ENCODE measurements at regions not wholly inside any gene's neighbourhood (a gene's known extent, or its start where the extent isn't known, plus 50 kb on each side); places are given as distances from the start of the nearest gene placed in this dataset.
"Not testable (repeated sequence)": the region's sequence is repeated elsewhere in the genome, so short reads cannot be mapped to it uniquely, and the experiment has no call there.

DNA sequence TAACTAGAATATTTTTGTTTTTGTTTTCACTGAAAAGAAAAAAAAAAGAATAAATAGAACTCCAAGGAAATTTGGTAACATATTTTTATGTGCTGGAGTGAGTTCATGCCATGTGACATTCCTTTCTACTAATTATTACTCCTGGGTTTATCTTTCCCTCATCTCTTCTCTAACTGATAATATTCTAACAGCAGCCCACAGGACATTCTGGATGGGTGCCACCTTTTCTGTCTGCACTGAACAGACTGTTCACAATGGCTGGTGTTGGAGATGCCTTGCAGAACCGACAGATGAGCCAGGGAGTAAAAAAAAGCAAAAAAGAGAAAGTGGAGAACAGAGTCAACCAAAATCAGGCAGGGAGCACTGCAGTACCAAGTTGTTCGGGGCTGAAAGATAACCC is 151.3 kb downstream of the OR4M2 start:
- Histone ChIP-seq H3K27me3 (ENCODE audit: control insufficient read depth, insufficient read depth, low read length) (no peaks in the 10 kb centered on the region), H3K27ac (ENCODE audit: low read depth, low read length) (no peak overlapping the region), H3K36me3 (ENCODE audit: control insufficient read depth, insufficient read depth, low read length) (no peaks in the 10 kb centered on the region), H3K9ac (ENCODE audit: low read depth, low read length) (no peak overlapping the region), H3K4me1 (ENCODE audit: control insufficient read depth, insufficient read depth, low read length) (no peaks in the 10 kb centered on the region), H3K9me3 (ENCODE audit: control insufficient read depth, insufficient read depth, low read length) (peaks cover 82% of the 10 kb centered on the region), H3K4me3 (ENCODE audit: low read depth, low read length) (no peak overlapping the region)

DNA sequence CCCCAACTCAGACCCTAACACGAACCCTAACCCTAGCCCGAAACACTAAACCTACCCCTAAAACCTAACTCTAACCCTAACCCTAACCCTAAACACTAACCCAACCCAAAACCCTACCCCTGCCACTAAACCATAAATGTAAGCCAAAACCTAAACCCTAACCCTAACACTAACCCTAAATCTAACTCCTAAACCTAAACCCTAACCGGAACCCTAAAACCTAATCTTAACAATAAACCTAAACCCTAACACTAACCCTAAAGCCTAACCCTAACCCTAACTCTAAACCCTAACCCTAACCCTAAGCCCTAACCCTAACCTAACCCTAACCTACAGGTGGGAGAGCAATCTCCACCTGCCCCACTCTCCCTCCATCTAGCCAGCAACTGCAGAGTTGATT is 152.3 kb downstream of the OR4M2 start:
- H3K27ac ChIP-seq (ENCODE audit: low read depth, low read length) = no peak overlapping the region
- H3K27me3 ChIP-seq (ENCODE audit: control insufficient read depth, insufficient read depth, low read length) = no peaks in the 10 kb centered on the region
- no peaks in the 10 kb centered on the region for H3K36me3 ChIP-seq (ENCODE audit: control insufficient read depth, insufficient read depth, low read length)
- peaks cover 78% of the 10 kb centered on the region for H3K9me3 ChIP-seq (ENCODE audit: control insufficient read depth, insufficient read depth, low read length)
- H3K4me1 ChIP-seq (ENCODE audit: control insufficient read depth, insufficient read depth, low read length) = no peaks in the 10 kb centered on the region
- no peak overlapping the region for H3K9ac ChIP-seq (ENCODE audit: low read depth, low read length)
- no peak overlapping the region for H3K4me3 ChIP-seq (ENCODE audit: low read depth, low read length)

DNA sequence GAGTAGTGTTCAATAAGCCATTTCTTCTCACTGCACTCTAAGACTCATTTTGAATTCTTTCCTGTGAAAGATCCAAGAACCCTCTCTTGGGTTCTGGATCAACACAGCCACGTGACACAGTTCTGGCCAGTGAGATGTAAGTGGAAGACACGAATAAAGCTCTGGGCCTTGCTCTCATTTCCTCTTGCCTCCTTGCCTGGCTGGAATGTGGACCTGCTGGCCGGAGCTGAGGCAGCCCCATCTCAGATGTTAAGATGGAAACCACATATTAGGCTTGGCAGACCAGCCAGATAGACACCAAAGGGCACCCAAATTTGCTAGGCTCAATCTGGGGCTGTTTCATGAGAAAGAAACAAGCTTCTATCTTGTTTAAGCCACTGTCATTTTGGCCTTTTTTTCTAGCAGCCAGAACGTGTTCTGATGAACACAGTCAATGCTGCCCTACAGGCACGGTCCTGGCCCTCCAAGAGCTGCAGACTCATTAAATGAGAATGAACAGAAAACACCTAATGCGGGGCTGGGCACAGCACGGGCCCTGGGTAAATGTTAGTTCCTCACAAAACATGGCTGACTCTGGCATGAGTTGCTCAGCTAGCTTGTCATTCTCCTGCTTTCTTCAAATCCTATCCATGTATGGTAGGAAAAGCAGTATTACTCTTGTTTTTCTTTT is 155.1 kb downstream of the OR4M2 start:
- H3K9ac ChIP-seq (ENCODE audit: low read depth, low read length); H3K4me1 ChIP-seq (ENCODE audit: control insufficient read depth, insufficient read depth, low read length); H3K36me3 ChIP-seq (ENCODE audit: control insufficient read depth, insufficient read depth, low read length); H3K27me3 ChIP-seq (ENCODE audit: control insufficient read depth, insufficient read depth, low read length); H3K4me3 ChIP-seq (ENCODE audit: low read depth, low read length); H3K27ac ChIP-seq (ENCODE audit: low read depth, low read length): not testable (repeated sequence)
- peaks cover 74% of the 10 kb centered on the region for H3K9me3 ChIP-seq (ENCODE audit: control insufficient read depth, insufficient read depth, low read length)

DNA sequence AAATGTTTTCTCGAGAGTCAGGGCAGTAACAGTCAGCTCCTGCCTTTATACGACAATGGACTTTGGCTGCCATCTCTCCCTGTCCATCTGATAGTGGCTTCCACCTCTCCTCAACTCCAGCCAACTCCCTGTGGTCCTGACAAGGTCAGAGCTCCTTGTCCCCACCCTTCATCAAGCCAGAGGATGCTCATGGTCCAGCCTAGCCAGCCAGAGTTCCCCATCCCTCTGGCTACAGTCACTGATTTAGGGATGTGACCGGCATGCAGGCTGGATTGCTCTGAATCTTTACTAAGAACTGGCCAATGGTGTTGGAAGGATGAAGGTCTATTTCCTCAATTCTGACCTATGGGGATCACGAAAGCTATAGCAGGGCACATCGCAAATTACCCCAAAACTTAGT is 156.1 kb downstream of the OR4M2 start:
- H3K4me3 ChIP-seq (ENCODE audit: low read depth, low read length) = no peak overlapping the region
- no peak overlapping the region for H3K27ac ChIP-seq (ENCODE audit: low read depth, low read length)
- H3K27me3 ChIP-seq (ENCODE audit: control insufficient read depth, insufficient read depth, low read length) = no peaks in the 10 kb centered on the region
- no peaks in the 10 kb centered on the region for H3K4me1 ChIP-seq (ENCODE audit: control insufficient read depth, insufficient read depth, low read length)
- no peak overlapping the region for H3K9ac ChIP-seq (ENCODE audit: low read depth, low read length)
- peaks cover 74% of the 10 kb centered on the region for H3K9me3 ChIP-seq (ENCODE audit: control insufficient read depth, insufficient read depth, low read length)
- no peaks in the 10 kb centered on the region for H3K36me3 ChIP-seq (ENCODE audit: control insufficient read depth, insufficient read depth, low read length)

DNA sequence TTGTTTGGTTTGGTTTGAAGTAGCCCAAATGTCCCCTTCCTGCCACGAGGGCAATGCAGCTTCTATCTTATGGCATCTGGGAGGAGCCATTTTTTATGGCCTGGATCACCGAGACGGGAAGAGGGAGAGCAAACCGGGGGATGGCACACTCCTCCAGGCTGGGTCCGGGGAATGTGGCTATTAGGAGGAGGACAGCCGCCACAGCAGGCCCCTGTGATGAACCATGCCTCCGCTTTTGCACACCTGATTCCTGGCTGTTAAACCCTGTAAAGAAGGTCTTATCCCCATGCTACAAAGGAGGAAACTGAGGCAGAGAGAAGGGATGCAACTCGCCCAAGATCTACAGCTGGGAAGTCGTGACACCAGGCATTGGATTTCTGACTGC is 157.6 kb downstream of the OR4M2 start:
- Histone ChIP-seq H3K4me3 (ENCODE audit: low read depth, low read length) (no peak overlapping the region), H3K9ac (ENCODE audit: low read depth, low read length) (no peak overlapping the region), H3K4me1 (ENCODE audit: control insufficient read depth, insufficient read depth, low read length) (no peaks in the 10 kb centered on the region), H3K27ac (ENCODE audit: low read depth, low read length) (no peak overlapping the region), H3K27me3 (ENCODE audit: control insufficient read depth, insufficient read depth, low read length) (no peaks in the 10 kb centered on the region), H3K9me3 (ENCODE audit: control insufficient read depth, insufficient read depth, low read length) (peaks cover 69% of the 10 kb centered on the region), H3K36me3 (ENCODE audit: control insufficient read depth, insufficient read depth, low read length) (no peaks in the 10 kb centered on the region)

DNA sequence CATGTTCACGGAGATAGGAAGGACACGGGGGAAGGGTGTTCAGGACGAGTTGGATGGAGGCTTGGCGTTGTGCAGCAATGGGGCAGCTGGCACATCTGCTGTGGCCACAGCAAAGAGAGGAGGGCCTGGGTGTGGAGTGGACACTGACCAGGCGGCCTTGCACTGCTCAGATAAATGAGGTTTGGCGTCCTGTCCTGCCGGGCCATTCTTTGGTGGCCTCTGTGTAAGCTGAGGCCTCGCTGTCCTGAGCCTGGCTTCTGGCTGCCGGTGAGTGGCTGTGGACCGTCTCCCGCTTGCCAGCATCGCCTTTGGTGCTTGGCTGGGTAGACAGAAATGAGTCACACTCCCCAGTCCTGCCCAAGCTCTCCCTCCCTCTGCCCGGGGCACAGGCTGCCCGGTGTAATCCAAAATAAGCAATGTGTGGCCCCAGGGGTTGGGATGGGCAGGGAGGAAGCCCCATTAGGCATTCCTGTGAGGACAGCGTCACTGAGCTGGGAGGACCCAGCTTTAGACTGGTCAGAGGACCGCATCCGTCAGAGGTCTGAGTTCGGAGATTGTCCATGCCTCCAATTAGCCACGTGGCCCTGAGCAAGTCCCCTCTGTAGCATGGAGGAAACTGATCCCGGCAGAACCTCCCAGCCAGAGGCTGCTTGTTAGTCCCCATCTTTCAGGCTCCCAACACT is 158.1 kb downstream of the OR4M2 start:
- H3K4me1 ChIP-seq (ENCODE audit: control insufficient read depth, insufficient read depth, low read length); H3K4me3 ChIP-seq (ENCODE audit: low read depth, low read length); H3K27me3 ChIP-seq (ENCODE audit: control insufficient read depth, insufficient read depth, low read length); H3K9ac ChIP-seq (ENCODE audit: low read depth, low read length); H3K27ac ChIP-seq (ENCODE audit: low read depth, low read length); H3K36me3 ChIP-seq (ENCODE audit: control insufficient read depth, insufficient read depth, low read length): not testable (repeated sequence)
- peaks cover 69% of the 10 kb centered on the region for H3K9me3 ChIP-seq (ENCODE audit: control insufficient read depth, insufficient read depth, low read length)

DNA sequence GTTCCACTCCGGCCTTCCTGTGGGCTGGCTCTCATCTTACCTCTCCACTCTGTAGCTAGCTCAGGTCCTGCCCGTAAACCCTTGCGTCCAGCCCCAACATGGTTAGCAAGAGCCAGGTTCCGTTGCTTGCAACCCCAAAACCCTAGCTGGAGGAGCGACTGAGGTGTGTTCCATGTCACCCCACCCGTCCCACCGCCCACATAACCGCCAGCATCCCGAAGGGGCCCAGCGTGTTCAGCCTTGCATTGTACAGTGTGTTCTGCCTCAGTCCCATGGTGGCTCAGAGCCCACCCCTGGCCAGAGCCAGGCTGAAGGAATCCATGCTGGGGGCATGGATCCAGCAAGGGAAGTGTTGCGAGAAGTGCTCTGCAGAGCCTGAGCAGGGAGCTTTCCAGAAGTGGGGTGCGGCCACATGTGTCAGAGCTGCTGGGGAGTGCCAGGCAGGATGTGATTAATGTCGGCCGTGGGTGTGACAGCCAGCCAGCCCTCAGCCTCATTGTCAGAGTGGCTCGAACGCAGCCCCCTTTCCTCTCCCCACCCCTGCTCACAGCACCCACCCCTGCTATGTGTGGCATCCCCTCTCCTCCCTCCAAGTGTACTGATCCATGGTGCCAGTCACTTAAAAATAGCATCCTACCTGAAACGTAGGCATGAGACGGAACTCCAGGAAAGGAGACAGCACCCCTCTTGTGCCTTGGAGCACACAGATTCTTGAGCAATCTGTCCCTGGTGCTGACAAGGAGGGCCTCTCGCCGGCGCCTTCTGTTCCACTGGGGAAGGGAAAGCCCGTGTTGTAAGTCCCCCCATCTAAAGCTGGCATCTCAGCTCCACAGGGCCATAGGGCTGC is 158.9 kb downstream of the OR4M2 start:
- not testable (repeated sequence) for H3K9ac ChIP-seq (ENCODE audit: low read depth, low read length); H3K4me3 ChIP-seq (ENCODE audit: low read depth, low read length); H3K27me3 ChIP-seq (ENCODE audit: control insufficient read depth, insufficient read depth, low read length); H3K27ac ChIP-seq (ENCODE audit: low read depth, low read length); H3K4me1 ChIP-seq (ENCODE audit: control insufficient read depth, insufficient read depth, low read length); H3K36me3 ChIP-seq (ENCODE audit: control insufficient read depth, insufficient read depth, low read length)
- H3K9me3 ChIP-seq (ENCODE audit: control insufficient read depth, insufficient read depth, low read length) = peaks cover 71% of the 10 kb centered on the region

DNA sequence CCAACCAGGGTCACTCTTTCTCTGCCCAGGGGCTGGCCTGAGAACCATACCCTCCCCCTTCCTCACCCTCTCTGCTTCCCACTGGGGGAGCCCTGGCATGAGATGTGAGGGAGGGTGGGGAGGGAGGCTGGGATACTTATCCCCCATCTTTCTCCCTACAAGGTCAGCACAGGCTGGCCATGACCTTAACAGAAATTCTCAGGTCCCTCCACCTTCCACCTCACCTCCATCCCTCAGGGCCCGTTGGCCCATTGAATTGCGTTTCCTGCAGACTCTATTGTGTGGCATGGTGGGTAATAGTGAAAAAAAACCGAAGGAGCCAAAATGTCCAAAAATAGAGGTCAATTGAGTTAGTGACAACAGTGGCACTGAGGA is 159.5 kb downstream of the OR4M2 start:
- H3K27me3 ChIP-seq (ENCODE audit: control insufficient read depth, insufficient read depth, low read length) = no peaks in the 10 kb centered on the region
- no peaks in the 10 kb centered on the region for H3K4me1 ChIP-seq (ENCODE audit: control insufficient read depth, insufficient read depth, low read length)
- no peak overlapping the region for H3K27ac ChIP-seq (ENCODE audit: low read depth, low read length)
- no peak overlapping the region for H3K9ac ChIP-seq (ENCODE audit: low read depth, low read length)
- no peaks in the 10 kb centered on the region for H3K36me3 ChIP-seq (ENCODE audit: control insufficient read depth, insufficient read depth, low read length)
- H3K9me3 ChIP-seq (ENCODE audit: control insufficient read depth, insufficient read depth, low read length) = peaks cover 73% of the 10 kb centered on the region
- no peak overlapping the region for H3K4me3 ChIP-seq (ENCODE audit: low read depth, low read length)

DNA sequence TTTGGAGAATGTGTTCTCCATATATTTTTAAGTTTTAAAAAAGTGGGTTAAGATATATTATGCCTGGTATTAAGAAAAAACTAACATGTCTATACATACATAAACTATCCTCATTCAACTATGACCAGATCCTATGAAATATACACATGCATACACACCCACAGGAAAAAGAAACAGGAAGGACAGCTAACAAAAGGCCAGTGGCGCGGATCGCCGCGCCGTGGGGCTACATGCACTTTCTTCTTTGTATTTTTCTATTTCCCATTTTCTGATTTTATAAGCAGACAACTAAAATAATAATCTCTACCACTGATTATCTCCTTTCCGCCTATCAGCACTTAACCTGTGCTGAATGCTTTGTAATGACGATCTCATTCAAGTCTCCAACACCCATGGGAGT is 160.1 kb downstream of the OR4M2 start:
- no peak overlapping the region for H3K4me3 ChIP-seq (ENCODE audit: low read depth, low read length)
- no peaks in the 10 kb centered on the region for H3K4me1 ChIP-seq (ENCODE audit: control insufficient read depth, insufficient read depth, low read length)
- no peaks in the 10 kb centered on the region for H3K27me3 ChIP-seq (ENCODE audit: control insufficient read depth, insufficient read depth, low read length)
- H3K27ac ChIP-seq (ENCODE audit: low read depth, low read length) = no peak overlapping the region
- H3K9ac ChIP-seq (ENCODE audit: low read depth, low read length) = no peak overlapping the region
- peaks cover 67% of the 10 kb centered on the region for H3K9me3 ChIP-seq (ENCODE audit: control insufficient read depth, insufficient read depth, low read length)
- H3K36me3 ChIP-seq (ENCODE audit: control insufficient read depth, insufficient read depth, low read length) = no peaks in the 10 kb centered on the region

DNA sequence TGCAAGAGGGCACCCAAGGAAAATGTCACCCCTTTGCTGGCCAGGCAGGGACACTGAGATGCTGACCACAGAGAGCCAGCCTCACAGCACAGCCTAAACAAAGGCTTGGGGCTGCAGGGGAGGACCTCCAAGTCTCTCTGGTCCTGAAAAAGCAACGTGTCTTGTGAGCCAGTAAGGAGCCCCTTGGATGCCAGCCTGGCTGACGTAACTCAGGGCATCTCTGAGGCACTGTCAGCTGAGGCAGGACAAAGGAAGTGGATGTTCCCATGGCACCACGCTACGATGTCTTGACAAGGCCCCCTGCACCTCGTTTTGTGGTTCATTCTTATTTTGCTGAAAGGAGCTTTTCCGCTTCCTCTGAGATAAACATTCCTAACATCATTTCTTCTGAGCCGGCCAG is 160.7 kb downstream of the OR4M2 start:
- Histone ChIP-seq H3K27ac (ENCODE audit: low read depth, low read length) (no peak overlapping the region), H3K27me3 (ENCODE audit: control insufficient read depth, insufficient read depth, low read length) (no peaks in the 10 kb centered on the region), H3K9me3 (ENCODE audit: control insufficient read depth, insufficient read depth, low read length) (peaks cover 63% of the 10 kb centered on the region), H3K4me1 (ENCODE audit: control insufficient read depth, insufficient read depth, low read length) (no peaks in the 10 kb centered on the region), H3K4me3 (ENCODE audit: low read depth, low read length) (no peak overlapping the region), H3K36me3 (ENCODE audit: control insufficient read depth, insufficient read depth, low read length) (no peaks in the 10 kb centered on the region), H3K9ac (ENCODE audit: low read depth, low read length) (no peak overlapping the region)

DNA sequence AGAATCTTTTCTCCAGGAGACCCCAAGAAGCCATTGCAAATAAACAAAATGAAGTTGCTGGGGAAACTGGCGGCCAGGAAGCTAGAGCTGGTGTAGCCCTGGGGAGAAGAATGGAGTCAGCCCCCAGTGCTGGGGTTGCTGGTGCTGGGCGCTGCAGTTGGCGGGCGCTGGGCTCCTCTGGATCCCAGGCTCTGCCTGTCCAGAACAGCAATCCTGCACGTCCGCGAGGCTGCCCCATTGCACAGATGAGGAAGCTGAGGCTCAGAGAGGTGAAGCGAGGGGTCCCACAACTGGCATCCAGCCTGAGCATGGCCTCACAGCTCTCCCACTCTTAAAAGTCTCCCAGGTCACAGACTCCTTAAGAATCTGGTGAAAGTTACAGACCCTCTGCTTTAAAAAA is 161.1 kb downstream of the OR4M2 start:
- H3K36me3 ChIP-seq (ENCODE audit: control insufficient read depth, insufficient read depth, low read length) = no peaks in the 10 kb centered on the region
- H3K4me1 ChIP-seq (ENCODE audit: control insufficient read depth, insufficient read depth, low read length) = no peaks in the 10 kb centered on the region
- no peaks in the 10 kb centered on the region for H3K27me3 ChIP-seq (ENCODE audit: control insufficient read depth, insufficient read depth, low read length)
- H3K9me3 ChIP-seq (ENCODE audit: control insufficient read depth, insufficient read depth, low read length) = peaks cover 63% of the 10 kb centered on the region
- H3K9ac ChIP-seq (ENCODE audit: low read depth, low read length) = no peak overlapping the region
- no peak overlapping the region for H3K27ac ChIP-seq (ENCODE audit: low read depth, low read length)
- no peak overlapping the region for H3K4me3 ChIP-seq (ENCODE audit: low read depth, low read length)
